Calu3 (cell line): ENCODE measurements at regions not wholly inside any gene's neighbourhood (a gene's known extent, or its start where the extent isn't known, plus 50 kb on each side); places are given as distances from the start of the nearest gene placed in this dataset.

Experiments used
- BruUV-seq: library from RNA; stranded (reverse); fragments of 400-500 nt; replicated peaks from 2 replicates; lab custom pipeline; 2021; lab: Mats Ljungman, UMichigan
- CTCF ChIA-PET: fragments of 300-600 bp; sonication (Branson Sonifier 250); formaldehyde crosslinking; loops from one replicate; lab custom pipeline; 2022; ENCODE audit warnings: antibody characterized with exemption; lab: Charles Lee
- DNase-seq: peaks from one replicate; pipeline ENCODE4 v3.0.0; 2022
- H3K27ac Mint-ChIP-seq: one replicate; pipeline ENCODE4 v1.8.0; 2022; ENCODE audit warnings: mixed read lengths; ENCODE audit not compliant: unreplicated experiment
- H3K27me3 Mint-ChIP-seq: one replicate; pipeline ENCODE4 v1.8.0; 2022; ENCODE audit warnings: mixed read lengths; ENCODE audit not compliant: unreplicated experiment
- H3K36me3 Mint-ChIP-seq: one replicate; pipeline ENCODE4 v1.8.0; 2022; ENCODE audit warnings: mild to moderate bottlenecking, moderate library complexity, mixed read lengths; ENCODE audit not compliant: insufficient read depth, unreplicated experiment
- H3K4me1 Mint-ChIP-seq: one replicate; pipeline ENCODE4 v1.8.0; 2022; ENCODE audit warnings: mild to moderate bottlenecking, low read depth, mixed read lengths; ENCODE audit not compliant: unreplicated experiment
- H3K4me3 Mint-ChIP-seq: one replicate; pipeline ENCODE4 v1.8.0; 2022; ENCODE audit warnings: mild to moderate bottlenecking, low read depth, moderate library complexity, mixed read lengths; ENCODE audit not compliant: unreplicated experiment
- H3K9me3 Mint-ChIP-seq: one replicate; pipeline ENCODE4 v1.8.0; 2022; ENCODE audit warnings: low read depth, mixed read lengths; ENCODE audit not compliant: unreplicated experiment
- intact Hi-C: fragments of 100-400 bp; cut with micrococcal nuclease; formaldehyde crosslinking; loops from one replicate; pipeline ENCODE4 v1.10.0; 2022; ENCODE audit not compliant: unreplicated experiment
- TF ChIP-seq, protein P1 (sequence below): fragments of 200-600 bp; IDR thresholded peaks from one replicate; pipeline ENCODE4 v1.8.0; 2022; ENCODE audit warnings: antibody characterized with exemption; ENCODE audit not compliant: unreplicated experiment

DNA sequence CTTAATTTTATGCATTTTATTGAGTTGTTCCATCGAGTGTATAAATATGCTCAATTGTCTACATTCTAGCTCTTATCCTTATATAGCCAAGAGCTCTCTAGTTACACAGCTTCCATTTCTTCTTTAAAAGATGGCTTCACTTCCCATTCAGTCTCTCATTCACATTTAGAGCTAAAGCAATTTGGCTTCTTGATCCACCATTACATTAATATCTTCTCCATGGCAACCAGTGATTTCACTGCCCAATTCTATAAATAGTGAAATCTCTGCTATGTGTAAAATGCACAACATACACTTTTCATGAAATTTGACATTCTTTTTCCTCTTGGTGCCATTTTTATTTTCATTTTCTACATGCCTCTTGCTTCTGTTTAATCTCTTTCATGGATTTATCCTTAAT lies 696.9 kb upstream of the ATXN8OS start:
- intact Hi-C loops, result no loop called here
- TF ChIP-seq, protein P1, sequence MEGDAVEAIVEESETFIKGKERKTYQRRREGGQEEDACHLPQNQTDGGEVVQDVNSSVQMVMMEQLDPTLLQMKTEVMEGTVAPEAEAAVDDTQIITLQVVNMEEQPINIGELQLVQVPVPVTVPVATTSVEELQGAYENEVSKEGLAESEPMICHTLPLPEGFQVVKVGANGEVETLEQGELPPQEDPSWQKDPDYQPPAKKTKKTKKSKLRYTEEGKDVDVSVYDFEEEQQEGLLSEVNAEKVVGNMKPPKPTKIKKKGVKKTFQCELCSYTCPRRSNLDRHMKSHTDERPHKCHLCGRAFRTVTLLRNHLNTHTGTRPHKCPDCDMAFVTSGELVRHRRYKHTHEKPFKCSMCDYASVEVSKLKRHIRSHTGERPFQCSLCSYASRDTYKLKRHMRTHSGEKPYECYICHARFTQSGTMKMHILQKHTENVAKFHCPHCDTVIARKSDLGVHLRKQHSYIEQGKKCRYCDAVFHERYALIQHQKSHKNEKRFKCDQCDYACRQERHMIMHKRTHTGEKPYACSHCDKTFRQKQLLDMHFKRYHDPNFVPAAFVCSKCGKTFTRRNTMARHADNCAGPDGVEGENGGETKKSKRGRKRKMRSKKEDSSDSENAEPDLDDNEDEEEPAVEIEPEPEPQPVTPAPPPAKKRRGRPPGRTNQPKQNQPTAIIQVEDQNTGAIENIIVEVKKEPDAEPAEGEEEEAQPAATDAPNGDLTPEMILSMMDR, result no peak
- no peak overlapping the region for H3K27ac Mint-ChIP-seq
- no peaks in the 10 kb centered on the region for H3K4me1 Mint-ChIP-seq
- no peaks in the 10 kb centered on the region for H3K9me3 Mint-ChIP-seq
- BruUV-seq, result no TSS peak
- H3K27me3 Mint-ChIP-seq, result no peaks in the 10 kb centered on the region
- no peak overlapping the region for H3K4me3 Mint-ChIP-seq
- no peak for DNase-seq
- CTCF ChIA-PET, result no interaction called here
- no peaks in the 10 kb centered on the region for H3K36me3 Mint-ChIP-seq

DNA sequence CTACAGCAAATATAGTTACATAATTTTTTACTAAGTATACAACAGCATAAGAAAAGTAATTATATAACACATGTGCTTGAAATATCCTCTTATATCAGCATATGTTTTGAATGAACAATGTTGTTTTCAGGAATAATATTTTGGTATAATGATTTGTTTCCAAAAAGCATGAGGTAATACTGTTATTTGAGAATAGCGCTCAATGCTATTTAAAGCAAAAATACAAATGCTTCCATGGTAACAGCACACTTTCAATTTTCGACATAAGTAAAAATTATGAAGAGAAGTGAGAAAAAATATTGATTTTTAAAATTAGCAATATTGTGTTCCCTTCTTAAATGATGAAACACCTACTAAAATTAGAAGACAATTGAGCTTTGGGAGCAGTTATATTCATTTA lies 715.9 kb upstream of the ATXN8OS start:
- intact Hi-C loops, result no loop called here
- no peak for DNase-seq
- no TSS peak for BruUV-seq
- no peaks in the 10 kb centered on the region for H3K36me3 Mint-ChIP-seq
- CTCF ChIA-PET, result no interaction called here
- no peaks in the 10 kb centered on the region for H3K4me1 Mint-ChIP-seq
- H3K27ac Mint-ChIP-seq, result no peak overlapping the region
- H3K27me3 Mint-ChIP-seq, result no peaks in the 10 kb centered on the region
- H3K9me3 Mint-ChIP-seq, result peaks cover 3% of the 10 kb centered on the region
- no peak overlapping the region for H3K4me3 Mint-ChIP-seq
- TF ChIP-seq, protein P1, result no peak

DNA sequence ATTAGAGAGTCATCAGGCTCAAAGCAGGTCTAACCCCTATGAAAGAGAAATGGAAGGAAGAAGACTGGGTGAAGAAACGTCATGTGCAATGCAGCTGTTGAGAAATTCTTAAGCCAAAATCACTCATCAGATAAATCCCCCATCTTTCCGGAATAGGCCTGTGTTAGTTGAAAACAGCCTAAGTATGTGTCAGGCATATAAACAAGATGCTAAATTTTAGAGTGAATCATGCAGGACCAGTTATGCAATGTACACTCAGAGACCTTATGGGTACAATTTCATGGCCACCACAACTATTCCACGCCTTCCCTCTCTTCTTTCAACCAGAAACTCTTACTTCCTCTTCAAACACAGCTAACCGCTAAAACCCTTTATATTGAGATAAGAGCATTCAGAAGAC lies 717.7 kb upstream of the ATXN8OS start:
- H3K4me1 Mint-ChIP-seq, result no peaks in the 10 kb centered on the region
- intact Hi-C loops, result no loop called here
- H3K27ac Mint-ChIP-seq, result no peak overlapping the region
- H3K9me3 Mint-ChIP-seq, result peaks cover 3% of the 10 kb centered on the region
- H3K4me3 Mint-ChIP-seq, result no peak overlapping the region
- no peaks in the 10 kb centered on the region for H3K36me3 Mint-ChIP-seq
- no TSS peak for BruUV-seq
- DNase-seq, result no peak
- CTCF ChIA-PET, result no interaction called here
- H3K27me3 Mint-ChIP-seq, result no peaks in the 10 kb centered on the region
- TF ChIP-seq, protein P1, result no peak

DNA sequence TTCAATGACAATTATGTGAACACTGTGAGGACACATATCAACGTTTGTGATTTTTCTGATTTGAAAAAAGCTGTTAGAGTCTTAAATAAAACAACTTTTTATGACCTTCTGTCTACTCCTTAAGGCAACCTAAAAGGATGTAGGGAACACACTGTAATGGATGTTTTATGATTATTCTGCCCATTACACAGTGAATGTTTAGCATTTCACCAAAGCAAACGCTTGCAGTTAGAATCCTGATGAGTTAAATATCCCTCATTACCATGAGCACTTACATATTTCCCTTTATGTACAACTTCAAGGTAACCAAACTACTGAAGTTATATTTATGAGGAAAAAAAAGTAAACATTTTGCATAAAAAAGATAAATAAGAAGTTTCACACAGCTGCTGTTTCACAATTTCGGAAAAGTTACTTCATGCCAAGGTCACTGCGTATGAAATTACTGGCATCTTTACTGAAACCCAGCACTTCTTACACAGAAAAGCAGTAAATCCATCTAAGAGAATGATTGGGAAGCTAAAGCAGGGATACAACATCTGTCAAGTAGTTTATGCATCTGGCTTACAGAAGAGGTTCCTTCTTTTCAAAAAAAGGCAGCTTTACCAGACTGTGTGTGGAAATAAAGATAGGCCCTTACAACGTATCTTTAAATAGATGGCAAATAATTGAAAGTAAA lies 733.7 kb upstream of the ATXN8OS start:
- no TSS peak for BruUV-seq
- H3K36me3 Mint-ChIP-seq, result no peaks in the 10 kb centered on the region
- no peaks in the 10 kb centered on the region for H3K4me1 Mint-ChIP-seq
- H3K4me3 Mint-ChIP-seq, result no peak overlapping the region
- CTCF ChIA-PET, result no interaction called here
- TF ChIP-seq, protein P1, result no peak
- intact Hi-C loops, result no loop called here
- H3K9me3 Mint-ChIP-seq, result no peaks in the 10 kb centered on the region
- no peak for DNase-seq
- no peaks in the 10 kb centered on the region for H3K27me3 Mint-ChIP-seq
- H3K27ac Mint-ChIP-seq, result no peak overlapping the region
